Activated naive CD4-positive, alpha-beta T cell treated with anti-CD3 and anti-CD28 coated beads, Interleukin-2, amount 50 U/mL, for 72 hours (primary cell): ENCODE measurements at regions not wholly inside any gene's neighbourhood (a gene's known extent, or its start where the extent isn't known, plus 50 kb on each side); places are given as distances from the start of the nearest gene placed in this dataset.

Source experiments
- ATAC-seq, 2 donors: fragments of 150-1000 bp; cut with Tn5 transposase; 2 replicates each; pipeline ENCODE4 v1.10.0; 2021; ENCODE audit warnings: mild to moderate bottlenecking in 2 of 2, moderate library complexity in 2 of 2
- DNase-seq, 2 donors: peaks; one replicate each; pipeline ENCODE4 v3.0.0; 2021 to 2022; ENCODE audit warnings: low spot score in 2 of 2
- H3K27ac Mint-ChIP-seq, 2 donors: one replicate each; pipeline ENCODE4 v1.8.0; 2022; ENCODE audit warnings: mild to moderate bottlenecking in 2 of 2, mixed read lengths in 2 of 2
- H3K36me3 Mint-ChIP-seq, 2 donors: one replicate each; pipeline ENCODE4 v1.8.0; 2022; ENCODE audit warnings: mixed read lengths in 2 of 2
- H3K9me3 Mint-ChIP-seq, 2 donors: one replicate each; pipeline ENCODE4 v1.8.0; 2022; ENCODE audit warnings: mixed read lengths in 2 of 2

- Mint-ChIP-seq H3K9me3 (no peaks in the 10 kb centered on the region), H3K36me3 (no peaks in the 10 kb centered on the region)
- ATAC-seq: no peak
Observed at GRCh38 chrX:150150076-150150779, 211.9 kb upstream of the EOLA2 start.

GRCh38 chrX:150150780-150151125 is 212.4 kb upstream of the MAMLD1 start:
- no peak for ATAC-seq
- no peak for DNase-seq
- no peak overlapping the region for H3K27ac Mint-ChIP-seq
- no peaks in the 10 kb centered on the region for H3K36me3 Mint-ChIP-seq
- no peaks in the 10 kb centered on the region for H3K9me3 Mint-ChIP-seq

More at GRCh38 chrX:150150076-150150779, 211.9 kb upstream of the EOLA2 start:
- H3K27ac Mint-ChIP-seq: no peak overlapping the region
- DNase-seq: no peak

DNA sequence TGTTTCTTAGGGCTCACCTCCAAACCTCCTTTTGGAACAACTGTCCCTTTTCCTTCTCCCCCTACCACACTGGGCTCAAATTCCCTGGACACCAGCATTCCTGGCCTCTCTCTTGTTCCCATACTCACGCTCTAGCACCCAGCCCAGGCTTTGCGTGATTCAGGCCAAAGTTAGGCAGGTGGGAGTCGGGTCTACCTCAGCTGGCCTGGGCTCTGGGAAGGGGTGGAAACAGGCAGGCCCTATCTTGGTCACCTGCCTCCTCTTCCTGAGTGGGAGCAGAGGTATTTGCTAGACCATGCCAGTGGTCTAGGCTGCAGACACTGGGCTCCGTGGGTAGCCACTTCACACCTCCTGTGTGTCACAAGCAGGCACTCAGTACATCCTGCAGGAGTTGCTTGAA is 211.1 kb upstream of the MAMLD1 start:
- Mint-ChIP-seq H3K9me3 (no peaks in the 10 kb centered on the region), H3K27ac (no peak overlapping the region)

DNA sequence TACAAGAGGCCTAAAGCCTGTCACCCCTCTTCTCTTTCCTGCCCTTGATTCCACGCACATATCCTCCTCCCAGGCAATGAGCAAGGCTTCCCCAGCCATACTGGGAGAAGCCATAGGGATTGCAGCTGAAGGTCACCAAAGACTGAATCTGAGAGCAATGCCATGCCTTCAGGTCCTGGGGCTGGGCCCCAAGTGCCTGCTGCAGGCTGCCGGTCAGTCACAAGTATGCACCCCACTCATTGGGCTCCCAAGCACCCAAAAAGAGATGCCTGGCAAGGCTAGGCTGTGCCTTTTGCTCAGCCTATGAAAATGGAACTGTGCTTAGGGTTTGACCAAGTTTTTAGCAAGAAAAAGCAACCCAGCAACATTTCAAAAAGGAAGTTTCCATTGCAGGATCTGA is 210.6 kb upstream of the MAMLD1 start:
- Mint-ChIP-seq H3K36me3 (no peaks in the 10 kb centered on the region), H3K27ac (no peak overlapping the region), H3K9me3 (no peaks in the 10 kb centered on the region)
- no peak for ATAC-seq
- DNase-seq: no peak

More for the DNA sequence above, 211.1 kb upstream of the MAMLD1 start:
- H3K36me3 Mint-ChIP-seq: no peaks in the 10 kb centered on the region
- ATAC-seq: no peak
- no peak for DNase-seq

GRCh38 chrX:150155436-150156035 is 207.6 kb upstream of the MAMLD1 start:
- ATAC-seq: no peak
- Mint-ChIP-seq H3K9me3 (no peaks in the 10 kb centered on the region), H3K36me3 (no peaks in the 10 kb centered on the region), H3K27ac (no peak overlapping the region)
- DNase-seq: no peak

GRCh38 chrX:150156615-150157014 is 206.5 kb upstream of the MAMLD1 start:
- Mint-ChIP-seq H3K9me3 (no peaks in the 10 kb centered on the region), H3K27ac (no peak overlapping the region), H3K36me3 (no peaks in the 10 kb centered on the region)
- DNase-seq (no peak), ATAC-seq (no peak)

- Mint-ChIP-seq H3K36me3 (no peaks in the 10 kb centered on the region), H3K9me3 (no peaks in the 10 kb centered on the region), H3K27ac (no peak overlapping the region)
- ATAC-seq (no peak), DNase-seq (no peak)
Observed at GRCh38 chrX:150157291-150157690, 205.8 kb upstream of the MAMLD1 start.

GRCh38 chrX:150158554-150159332 is 204.4 kb upstream of the MAMLD1 start:
- ATAC-seq: no peak
- DNase-seq: no peak

DNA sequence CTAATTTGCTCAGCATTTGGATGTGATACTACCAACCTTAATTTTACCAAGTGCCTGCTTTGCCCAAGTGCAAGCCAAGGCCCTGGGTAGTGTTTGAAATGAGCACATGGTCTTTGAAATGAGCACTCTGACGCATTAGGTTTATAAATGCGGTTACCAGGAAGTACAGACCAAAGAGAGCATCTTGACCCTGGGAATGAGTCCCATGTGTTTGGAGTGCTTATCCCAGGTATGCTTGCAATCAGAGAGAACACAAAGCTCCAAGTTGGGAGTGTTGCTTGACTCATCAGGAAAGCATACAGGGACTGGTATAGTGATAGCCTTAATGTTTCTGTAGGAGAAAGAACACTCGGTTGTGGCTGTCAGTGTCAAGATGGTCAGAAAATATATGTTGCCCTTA is 203.6 kb upstream of the MAMLD1 start:
- DNase-seq (no peak), ATAC-seq (no peak)
- H3K27ac Mint-ChIP-seq: no peak overlapping the region
- H3K36me3 Mint-ChIP-seq: no peaks in the 10 kb centered on the region
- H3K9me3 Mint-ChIP-seq: no peaks in the 10 kb centered on the region

More at GRCh38 chrX:150158554-150159332, 204.4 kb upstream of the MAMLD1 start:
- H3K36me3 Mint-ChIP-seq: no peaks in the 10 kb centered on the region
- no peak overlapping the region for H3K27ac Mint-ChIP-seq
- no peaks in the 10 kb centered on the region for H3K9me3 Mint-ChIP-seq

DNA sequence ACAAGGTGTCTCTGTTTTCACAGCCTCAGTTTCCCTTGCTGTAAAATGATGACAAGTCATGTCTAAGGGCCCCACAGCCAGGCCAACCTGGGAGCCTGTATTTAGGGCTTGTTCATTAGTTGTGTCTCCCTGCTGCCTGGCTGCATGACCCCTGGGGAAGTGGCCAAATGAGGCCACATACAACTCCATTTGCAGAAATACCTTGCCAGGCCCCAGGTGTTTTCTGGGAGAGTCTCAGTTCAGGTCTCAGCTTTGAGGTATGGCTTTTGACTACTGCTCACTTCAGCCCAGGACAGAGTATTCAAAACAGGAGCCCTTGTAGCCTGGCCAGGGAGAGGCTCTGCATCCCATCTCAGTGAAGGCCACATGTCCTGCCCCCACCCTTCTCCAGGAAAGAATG is 202.5 kb upstream of the MAMLD1 start:
- Mint-ChIP-seq H3K9me3 (no peaks in the 10 kb centered on the region), H3K27ac (no peak overlapping the region), H3K36me3 (no peaks in the 10 kb centered on the region)
- no peak for ATAC-seq
- DNase-seq: no peak

DNA sequence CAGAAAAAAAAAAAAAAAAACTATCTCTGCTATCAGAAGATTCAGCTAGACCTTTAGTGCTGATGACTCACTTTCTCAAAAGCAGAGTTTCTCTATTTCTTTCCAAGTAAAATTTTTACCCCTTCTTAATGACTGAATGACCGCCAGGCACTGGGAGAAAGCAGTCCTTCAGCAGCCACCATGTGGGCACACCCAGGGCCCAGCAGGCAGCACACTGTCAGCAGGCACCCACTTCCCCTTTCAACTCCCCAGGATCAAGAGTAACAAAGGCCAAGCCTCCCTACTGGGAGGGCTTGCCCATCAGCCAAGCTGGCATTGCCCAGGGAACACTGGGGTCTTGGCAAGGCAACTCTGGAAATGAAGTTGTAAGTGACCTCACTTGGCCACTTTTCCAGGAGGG is 201.9 kb upstream of the MAMLD1 start:
- Mint-ChIP-seq H3K36me3 (no peaks in the 10 kb centered on the region), H3K27ac (no peak overlapping the region), H3K9me3 (no peaks in the 10 kb centered on the region)
- DNase-seq (no peak), ATAC-seq (no peak)

- Mint-ChIP-seq H3K27ac (peak overlapping the region in 1 of 2 donors; percentile 68), H3K9me3 (no peaks in the 10 kb centered on the region)
Observed at GRCh38 chrX:150162141-150162540, 201.0 kb upstream of the MAMLD1 start.

DNA sequence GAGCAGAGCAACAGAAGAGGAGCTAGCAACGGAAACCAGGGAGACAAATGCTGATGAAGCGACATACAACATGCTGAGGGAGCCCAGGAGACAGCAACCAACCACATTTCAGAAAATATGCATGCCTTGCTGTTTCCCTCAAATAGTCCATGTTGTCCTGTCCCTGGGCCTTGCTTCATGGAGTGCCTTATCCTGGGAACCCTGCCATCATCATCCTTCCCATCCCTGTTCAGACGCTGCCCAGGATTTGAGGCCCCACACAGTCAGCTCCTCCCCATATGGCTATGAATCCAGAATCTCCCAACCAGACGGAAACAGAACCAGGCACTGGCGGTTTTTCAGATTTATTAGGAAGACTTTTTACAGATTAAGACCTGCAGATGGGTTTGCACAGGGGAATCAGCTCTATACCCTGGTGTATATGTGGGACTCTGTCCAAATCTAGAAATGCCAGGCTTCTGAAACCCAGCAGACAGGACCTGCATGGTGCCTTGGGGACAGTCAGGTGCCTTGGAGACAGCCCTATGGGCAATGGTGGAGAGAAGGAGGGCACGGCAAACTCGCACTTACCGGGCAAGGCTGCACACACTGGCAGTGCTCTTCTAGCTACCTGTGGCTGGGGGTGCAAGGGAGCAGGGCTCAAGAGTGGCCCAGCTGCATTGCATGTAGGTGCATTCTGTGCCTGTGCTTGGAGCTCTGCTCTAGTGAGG is 199.7 kb upstream of the MAMLD1 start:
- no peak for ATAC-seq
- H3K36me3 Mint-ChIP-seq: no peaks in the 10 kb centered on the region
- H3K9me3 Mint-ChIP-seq: no peaks in the 10 kb centered on the region
- DNase-seq: no peak
- H3K27ac Mint-ChIP-seq: no peak overlapping the region

More at GRCh38 chrX:150162141-150162540, 201.0 kb upstream of the MAMLD1 start:
- H3K36me3 Mint-ChIP-seq: no peaks in the 10 kb centered on the region
- no peak for DNase-seq
- ATAC-seq: no peak

GRCh38 chrX:150163956-150164726 is 199.0 kb upstream of the MAMLD1 start:
- ATAC-seq: no peak
- no peak for DNase-seq
- H3K27ac Mint-ChIP-seq: no peak overlapping the region
- H3K9me3 Mint-ChIP-seq: no peaks in the 10 kb centered on the region
- H3K36me3 Mint-ChIP-seq: no peaks in the 10 kb centered on the region

DNA sequence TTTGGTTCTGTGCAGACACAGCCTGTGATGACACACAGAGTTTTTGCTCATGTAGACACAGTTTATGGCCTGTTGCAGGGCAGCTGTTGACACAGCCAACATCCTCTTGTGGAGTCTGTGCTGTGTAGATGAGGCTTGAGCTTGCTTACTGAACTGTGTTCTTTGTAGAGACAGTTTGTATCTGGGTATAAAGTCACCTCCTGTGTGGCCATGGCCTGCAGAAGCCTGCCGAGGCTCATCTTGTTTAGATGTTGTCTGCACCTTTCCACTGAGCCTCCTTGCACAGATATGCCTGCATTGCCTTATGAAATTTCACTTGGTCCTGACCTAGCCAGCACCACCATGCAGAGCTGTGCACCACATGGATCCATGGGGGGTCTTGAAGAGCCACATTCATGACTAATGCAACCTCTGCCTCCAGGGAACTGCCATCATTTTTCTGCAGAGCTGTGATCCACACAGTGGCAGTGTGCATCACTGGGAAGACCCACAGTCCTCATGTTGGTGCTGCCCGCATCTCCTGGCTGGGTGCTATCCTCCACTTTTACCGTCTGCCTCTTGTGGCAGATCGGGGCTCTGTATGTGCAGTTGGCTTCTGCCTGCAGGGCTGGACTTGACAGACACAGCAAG is 198.0 kb upstream of the MAMLD1 start:
- Mint-ChIP-seq H3K36me3 (no peaks in the 10 kb centered on the region), H3K9me3 (no peaks in the 10 kb centered on the region), H3K27ac (no peak overlapping the region)
- ATAC-seq (no peak), DNase-seq (no peak)
